Lower leg skin (tissue), 4 donors: ENCODE measurements at regions not wholly inside any gene's neighbourhood (a gene's known extent, or its start where the extent isn't known, plus 50 kb on each side); places are given as distances from the start of the nearest gene placed in this dataset.
A peak's percentile ranks its signal among the peaks of the same experiment; 100 is the strongest.
"Not testable (repeated sequence)": the region's sequence is repeated elsewhere in the genome, so short reads cannot be mapped to it uniquely, and the experiment has no call there.

Experiments used
- DNase-seq, 2 donors: peaks; one replicate each; pipeline ENCODE4 v3.0.0-alpha.2; 2019; ENCODE audit warnings: low spot score in 2 of 2
- H3K4me3 ChIP-seq: fragments of 200-600 bp; sonication (generic); 2 replicates; pipeline ENCODE4 v1.5.1; 2017; ENCODE audit warnings: mild to moderate bottlenecking, low read depth; ENCODE audit not compliant: poor library complexity, severe bottlenecking
- POLR2A ChIP-seq, 2 donors: fragments of 450-650 bp; IDR thresholded peaks; one replicate each; pipeline ENCODE4 v1.6.1; 2016 to 2017; ENCODE audit warnings: antibody characterized with exemption in 2 of 2, mild to moderate bottlenecking in 1 of 2, moderate library complexity in 1 of 2
- WGBS, 2 donors: methylation state at CpG; one replicate each; pipeline ENCODE4 v1.1.5; 2018; 5-methylcytosine and 5-hydroxymethylcytosine counted together
- intact Hi-C: fragments of 100-400 bp; cut with DNase I; formaldehyde crosslinking; loops from one replicate; pipeline ENCODE4 v1.15.0; 2023; ENCODE audit warnings: low total_unique reads
- TF ChIP-seq, protein P1 (sequence below), 3 donors: fragments of 450-650 bp; IDR thresholded peaks; one replicate each; pipeline ENCODE4 v1.5.1; 2016; ENCODE audit warnings: antibody characterized with exemption in 3 of 3, mild to moderate bottlenecking in 3 of 3, moderate library complexity in 2 of 3

DNA sequence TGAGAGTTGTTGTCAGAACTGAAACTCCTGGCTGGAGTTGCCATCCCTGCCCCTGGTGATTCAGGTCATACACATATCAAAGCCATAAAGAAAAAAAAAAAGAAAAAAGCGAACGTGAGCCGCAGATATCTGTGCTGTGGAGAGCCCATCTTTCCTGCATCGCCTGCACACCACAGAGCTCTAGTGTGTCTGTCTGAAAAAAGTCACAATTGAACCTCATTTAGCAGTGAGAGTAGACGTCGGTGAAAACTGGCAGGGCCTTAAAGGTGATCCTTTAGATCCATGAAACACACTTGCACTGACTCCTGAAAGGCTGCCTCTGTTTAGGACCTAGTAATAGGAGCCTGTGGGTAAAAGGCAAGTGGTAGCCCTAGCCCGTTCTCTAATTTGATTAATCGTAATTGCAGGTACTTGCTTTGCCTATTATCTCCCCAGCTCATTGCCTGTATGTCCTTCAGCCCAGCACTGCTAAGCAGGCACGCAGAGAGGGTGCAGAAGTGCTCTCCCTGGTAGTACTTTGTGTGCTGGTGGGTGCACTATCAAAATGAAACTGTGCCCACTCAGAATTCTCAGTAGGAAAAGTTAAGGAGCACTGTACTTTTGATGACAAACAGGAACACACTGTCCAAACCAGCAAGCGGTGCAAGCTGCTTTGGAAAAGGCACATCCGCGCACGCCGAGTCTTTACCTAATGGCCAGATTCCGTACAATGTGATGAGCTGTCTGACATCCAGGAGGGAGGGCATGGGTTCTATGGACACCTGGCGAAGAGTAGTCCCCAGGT lies 103.5 kb upstream of the ASB18 start:
- intact Hi-C loops, result no loop called here
- DNase-seq, result peak in 1 of 2 donors; percentile 34
- TF ChIP-seq POLR2A (IDR thresholded peaks at IDR 0.05), result no peak
- WGBS, 2 donors, result 87 to 89% methylated on average over 16 of the region's 16 CpGs
- H3K4me3 ChIP-seq, result no peak overlapping the region

GRCh38 chr2:236369661-236370062 lies 105.5 kb upstream of the ASB18 start:
- no peak overlapping the region for H3K4me3 ChIP-seq
- intact Hi-C loops, result no loop called here
- DNase-seq, result peak in 1 of 2 donors; percentile 70
- TF ChIP-seq, protein P1, sequence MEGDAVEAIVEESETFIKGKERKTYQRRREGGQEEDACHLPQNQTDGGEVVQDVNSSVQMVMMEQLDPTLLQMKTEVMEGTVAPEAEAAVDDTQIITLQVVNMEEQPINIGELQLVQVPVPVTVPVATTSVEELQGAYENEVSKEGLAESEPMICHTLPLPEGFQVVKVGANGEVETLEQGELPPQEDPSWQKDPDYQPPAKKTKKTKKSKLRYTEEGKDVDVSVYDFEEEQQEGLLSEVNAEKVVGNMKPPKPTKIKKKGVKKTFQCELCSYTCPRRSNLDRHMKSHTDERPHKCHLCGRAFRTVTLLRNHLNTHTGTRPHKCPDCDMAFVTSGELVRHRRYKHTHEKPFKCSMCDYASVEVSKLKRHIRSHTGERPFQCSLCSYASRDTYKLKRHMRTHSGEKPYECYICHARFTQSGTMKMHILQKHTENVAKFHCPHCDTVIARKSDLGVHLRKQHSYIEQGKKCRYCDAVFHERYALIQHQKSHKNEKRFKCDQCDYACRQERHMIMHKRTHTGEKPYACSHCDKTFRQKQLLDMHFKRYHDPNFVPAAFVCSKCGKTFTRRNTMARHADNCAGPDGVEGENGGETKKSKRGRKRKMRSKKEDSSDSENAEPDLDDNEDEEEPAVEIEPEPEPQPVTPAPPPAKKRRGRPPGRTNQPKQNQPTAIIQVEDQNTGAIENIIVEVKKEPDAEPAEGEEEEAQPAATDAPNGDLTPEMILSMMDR (IDR thresholded peaks at IDR 0.05), result no peak
- TF ChIP-seq POLR2A (IDR thresholded peaks at IDR 0.05), result no peak
- 65 to 69% methylated on average over 14 of the region's 14 CpGs for WGBS, 2 donors

DNA sequence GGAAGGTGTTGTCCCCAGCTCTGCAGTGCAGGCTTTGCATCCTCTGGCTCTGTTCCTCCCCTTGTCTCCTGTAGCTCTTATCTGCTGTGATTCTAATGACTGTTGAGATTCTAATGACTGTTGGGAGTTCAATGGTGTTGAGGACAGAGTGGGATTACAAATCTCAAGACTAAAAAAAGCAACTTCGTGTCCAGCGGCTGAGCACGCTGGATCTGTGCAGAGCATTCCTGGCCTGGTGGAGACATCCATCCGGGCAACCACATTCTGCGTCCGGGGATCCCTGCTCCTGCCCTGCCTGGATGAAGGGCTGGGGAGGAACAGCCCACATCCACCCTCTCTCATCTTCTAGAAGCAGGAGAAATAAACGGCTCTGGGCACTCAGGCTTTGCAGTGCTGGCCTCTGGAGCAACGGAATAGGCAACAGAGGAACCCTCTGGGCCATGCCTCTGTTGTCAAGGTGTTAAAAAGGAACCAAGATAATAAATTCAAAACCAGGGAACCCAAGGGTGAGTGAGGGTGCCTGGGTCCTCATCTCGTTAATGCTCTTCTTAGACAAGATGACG lies 106.7 kb upstream of the ASB18 start:
- no peak for TF ChIP-seq POLR2A (IDR thresholded peaks at IDR 0.05)
- TF ChIP-seq, protein P1 (IDR thresholded peaks at IDR 0.05), result no peak
- intact Hi-C loops, result no loop called here
- no peak overlapping the region for H3K4me3 ChIP-seq
- DNase-seq, result peak in 1 of 2 donors; percentile 65
- WGBS, 2 donors, result 83 to 86% methylated on average over 10 of the region's 10 CpGs

DNA sequence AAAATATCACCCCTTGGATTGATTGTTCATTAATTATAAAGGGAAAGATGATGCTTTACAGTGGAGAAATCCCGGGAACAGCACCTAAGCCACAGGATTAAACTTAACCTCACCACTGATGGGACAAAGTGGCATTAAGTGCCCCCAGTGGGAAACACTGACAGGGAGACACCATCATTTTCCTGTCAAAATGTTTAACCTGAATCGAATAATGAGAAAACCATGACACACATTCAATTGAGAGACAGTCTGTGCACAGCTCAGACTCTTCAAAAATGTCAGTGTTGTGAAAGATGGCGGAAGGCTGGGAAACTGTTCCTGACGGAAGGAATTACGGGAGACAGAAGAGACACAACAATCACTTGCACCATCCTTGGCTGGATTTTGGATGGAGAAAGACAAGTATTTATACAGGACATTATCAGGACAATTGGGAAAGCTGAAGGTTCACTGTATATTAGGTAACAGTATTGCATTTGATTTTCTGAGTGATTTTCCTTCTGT lies 111.8 kb upstream of the ASB18 start:
- WGBS, 2 donors, result 91 to 92% methylated on average over 5 of the region's 5 CpGs
- no peak overlapping the region for H3K4me3 ChIP-seq
- TF ChIP-seq POLR2A (IDR thresholded peaks at IDR 0.05), result no peak
- TF ChIP-seq, protein P1 (IDR thresholded peaks at IDR 0.05), result no peak
- peak in 1 of 2 donors; percentile 17 for DNase-seq
- intact Hi-C loops, result no loop called here

GRCh38 chr2:236376566-236377244 lies 112.5 kb upstream of the ASB18 start:
- 84 to 87% methylated on average over 7 of the region's 7 CpGs for WGBS, 2 donors
- TF ChIP-seq POLR2A (IDR thresholded peaks at IDR 0.05), result no peak
- TF ChIP-seq, protein P1 (IDR thresholded peaks at IDR 0.05), result no peak
- intact Hi-C loops, result no loop called here
- peak in 1 of 2 donors; percentile 26 for DNase-seq
- H3K4me3 ChIP-seq, result no peak overlapping the region

DNA sequence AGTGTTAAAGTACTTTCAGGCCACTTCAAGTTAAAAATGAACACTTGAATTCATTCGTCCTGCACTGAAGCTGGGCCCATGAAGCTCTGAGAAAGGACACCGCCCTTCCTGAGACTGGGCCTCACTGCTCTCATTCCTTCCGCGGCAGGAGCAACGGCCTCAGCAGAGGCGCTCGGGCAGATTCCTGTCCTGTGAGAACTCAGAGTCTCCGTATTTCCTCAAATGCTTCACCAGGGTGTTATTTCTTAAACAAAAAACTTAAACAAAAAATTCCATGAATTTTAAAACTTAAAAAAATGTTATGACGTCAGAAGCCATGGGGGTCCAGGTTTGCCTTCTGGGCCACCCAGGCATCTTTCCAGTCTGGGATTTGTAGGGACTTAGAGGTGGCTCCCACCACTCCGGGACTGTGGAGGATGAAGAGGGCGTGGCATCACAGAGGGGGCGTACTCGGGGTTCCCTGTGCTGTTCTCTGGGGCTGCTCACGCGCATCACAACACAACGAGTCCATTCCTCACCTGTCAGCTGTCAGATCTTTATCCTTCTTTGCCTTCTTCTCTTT lies 115.9 kb upstream of the ASB18 start:
- intact Hi-C loops, result no loop called here
- 85 to 86% methylated on average over 16 of the region's 16 CpGs for WGBS, 2 donors

DNA sequence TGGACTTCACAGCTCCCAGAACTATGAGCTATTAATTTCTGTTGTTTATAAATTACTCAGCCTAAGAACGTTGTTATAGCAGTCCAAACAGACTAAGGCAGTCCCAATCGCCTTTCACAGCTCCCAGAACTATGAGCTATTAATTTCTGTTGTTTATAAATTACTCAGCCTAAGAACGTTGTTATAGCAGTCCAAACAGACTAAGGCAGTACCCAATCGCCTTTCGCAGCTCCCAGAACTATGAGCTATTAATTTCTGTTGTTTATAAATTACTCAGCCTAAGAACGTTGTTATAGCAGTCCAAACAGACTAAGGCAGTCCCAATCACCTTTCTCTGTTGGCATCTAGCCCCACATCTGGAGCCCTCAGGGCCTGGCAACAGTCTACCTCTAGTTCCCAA lies 117.0 kb upstream of the ASB18 start:
- DNase-seq, H3K4me3 ChIP-seq, intact Hi-C loops: not testable (repeated sequence)
- WGBS, 2 donors, result 71 to 73% methylated on average over 6 of the region's 6 CpGs

More for the DNA sequence above, 115.9 kb upstream of the ASB18 start:
- TF ChIP-seq, protein P1 (IDR thresholded peaks at IDR 0.05), result no peak
- no peak for TF ChIP-seq POLR2A (IDR thresholded peaks at IDR 0.05)
- no peak overlapping the region for H3K4me3 ChIP-seq
- peak in 1 of 2 donors; percentile 42 for DNase-seq

- DNase-seq, result peak in 1 of 2 donors; percentile 10
- 85 to 93% methylated on average over 30 of the region's 30 CpGs for WGBS, 2 donors
- H3K4me3 ChIP-seq, intact Hi-C loops: not testable (repeated sequence)
Observed at GRCh38 chr2:236389284-236390216, 125.3 kb upstream of the ASB18 start.
